Stimulated activated CD4-positive, alpha-beta T cell treated with anti-CD3 and anti-CD28 coated beads, Interleukin-1b, Interleukin-23, amount 100 ng/mL, for 24 hours (primary cell): ENCODE measurements at regions not wholly inside any gene's neighbourhood (a gene's known extent, or its start where the extent isn't known, plus 50 kb on each side); places are given as distances from the start of the nearest gene placed in this dataset.

Experiments
- DNase-seq, 4 experiments: peaks; one replicate each; pipeline ENCODE4 v3.0.0-alpha.2; 2020; ENCODE audit warnings: low read depth in 4 of 4, low spot score in 1 of 4

- no peak for DNase-seq
These were observed 124.0 kb upstream of the PPARGC1A start for GRCh38 chr4:24013668-24014422.

GRCh38 chr4:24010994-24011393 lies 121.1 kb upstream of the PPARGC1A start:
- DNase-seq, result no peak

GRCh38 chr4:24010573-24010972 lies 120.7 kb upstream of the PPARGC1A start:
- no peak for DNase-seq

- DNase-seq, result no peak
These were observed 118.0 kb upstream of the PPARGC1A start for GRCh38 chr4:24007860-24008261.

- no peak for DNase-seq
These were observed 116.4 kb upstream of the PPARGC1A start for GRCh38 chr4:24006269-24006668.

GRCh38 chr4:24003926-24004325 lies 114.1 kb upstream of the PPARGC1A start:
- DNase-seq, result no peak

- DNase-seq, result no peak
These were observed 113.6 kb upstream of the PPARGC1A start for GRCh38 chr4:24003496-24003895.

GRCh38 chr4:24002330-24002966 lies 112.6 kb upstream of the PPARGC1A start:
- DNase-seq, result no peak

GRCh38 chr4:24001486-24002329 lies 111.9 kb upstream of the PPARGC1A start:
- DNase-seq, result no peak

- DNase-seq, result no peak
These were observed 110.6 kb upstream of the PPARGC1A start for GRCh38 chr4:24000470-24000831.

GRCh38 chr4:23999714-24000469 lies 110.0 kb upstream of the PPARGC1A start:
- no peak for DNase-seq

GRCh38 chr4:23993373-23993772 lies 103.5 kb upstream of the PPARGC1A start:
- DNase-seq, result no peak

- no peak for DNase-seq
These were observed 101.6 kb upstream of the PPARGC1A start for GRCh38 chr4:23991444-23991843.

GRCh38 chr4:23986270-23986669 lies 96.4 kb upstream of the PPARGC1A start:
- no peak for DNase-seq

GRCh38 chr4:23981328-23981727 lies 91.5 kb upstream of the PPARGC1A start:
- no peak for DNase-seq

- DNase-seq, result no peak
These were observed 89.7 kb upstream of the PPARGC1A start for GRCh38 chr4:23979534-23979933.

- DNase-seq, result no peak
These were observed 88.2 kb upstream of the PPARGC1A start for GRCh38 chr4:23978002-23978401.

GRCh38 chr4:23976423-23976822 lies 86.6 kb upstream of the PPARGC1A start:
- no peak for DNase-seq

- no peak for DNase-seq
These were observed 83.5 kb upstream of the PPARGC1A start for GRCh38 chr4:23973308-23973855.

GRCh38 chr4:23972805-23973204 lies 83.0 kb upstream of the PPARGC1A start:
- no peak for DNase-seq

GRCh38 chr4:23972187-23972586 lies 82.3 kb upstream of the PPARGC1A start:
- DNase-seq, result no peak
